ELF-1 (cell line): ENCODE measurements at regions not wholly inside any gene's neighbourhood (a gene's known extent, or its start where the extent isn't known, plus 50 kb on each side); places are given as distances from the start of the nearest gene placed in this dataset.

Experiments used
- DNase-seq: peaks from one replicate; pipeline ENCODE4 v3.0.0-alpha.2; 2016; ENCODE audit warnings: low read depth, low spot score

DNA sequence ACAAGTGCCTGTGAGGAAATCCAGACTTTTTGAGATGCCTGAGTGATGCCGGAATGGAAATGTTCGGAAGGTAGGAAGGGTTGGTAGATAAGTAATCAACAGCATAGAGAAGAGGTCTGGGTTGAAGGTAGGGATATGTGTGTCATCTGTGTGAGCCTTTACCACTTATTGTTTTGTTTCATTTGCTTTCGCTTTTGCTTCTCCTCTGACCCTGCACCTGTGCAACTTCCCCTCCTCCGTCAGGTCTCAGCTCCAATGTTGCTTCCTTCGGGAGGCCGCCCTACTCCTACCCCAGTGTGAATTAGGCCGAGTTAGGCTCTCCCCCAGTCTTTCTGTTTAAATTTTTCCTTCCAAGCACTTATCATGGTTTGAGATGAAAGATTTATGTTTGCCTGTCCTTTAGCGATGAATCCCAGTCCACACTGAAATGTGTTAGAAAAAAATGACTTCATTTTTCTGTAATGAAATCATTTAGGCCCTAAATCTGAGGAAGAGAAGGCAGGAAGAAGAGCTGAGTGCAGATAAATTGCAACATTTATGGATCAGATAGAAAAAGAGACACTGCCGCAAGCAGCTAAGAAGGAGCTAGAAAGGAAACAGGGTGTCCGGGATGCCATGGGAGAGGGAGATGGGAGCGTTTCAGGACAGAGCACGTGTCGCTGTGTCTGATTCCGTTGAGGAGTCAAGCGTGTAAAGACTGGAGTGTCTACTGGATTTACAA is 139.6 kb upstream of the PELI1 start:
- no peak for DNase-seq

DNA sequence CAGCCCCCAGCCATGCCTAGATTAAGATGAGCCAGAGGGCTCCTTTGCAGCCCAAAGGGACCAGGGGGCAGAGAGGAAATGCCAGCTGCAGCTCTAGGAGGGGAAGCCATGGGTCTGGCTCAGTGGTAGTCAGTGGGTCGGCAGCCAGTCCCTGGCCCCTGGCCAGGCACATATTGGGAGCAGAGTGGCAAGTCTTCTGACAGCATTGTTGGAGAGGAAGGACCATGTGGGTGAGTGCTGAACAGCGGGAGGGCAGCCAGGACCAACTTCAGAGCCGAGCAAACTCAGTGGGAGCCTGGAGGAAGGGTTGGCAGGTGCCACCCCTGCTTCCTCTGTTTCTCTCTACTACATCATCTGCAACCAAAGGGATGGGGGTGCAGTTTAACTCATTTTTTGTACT is 140.5 kb upstream of the PELI1 start:
- no peak for DNase-seq

DNA sequence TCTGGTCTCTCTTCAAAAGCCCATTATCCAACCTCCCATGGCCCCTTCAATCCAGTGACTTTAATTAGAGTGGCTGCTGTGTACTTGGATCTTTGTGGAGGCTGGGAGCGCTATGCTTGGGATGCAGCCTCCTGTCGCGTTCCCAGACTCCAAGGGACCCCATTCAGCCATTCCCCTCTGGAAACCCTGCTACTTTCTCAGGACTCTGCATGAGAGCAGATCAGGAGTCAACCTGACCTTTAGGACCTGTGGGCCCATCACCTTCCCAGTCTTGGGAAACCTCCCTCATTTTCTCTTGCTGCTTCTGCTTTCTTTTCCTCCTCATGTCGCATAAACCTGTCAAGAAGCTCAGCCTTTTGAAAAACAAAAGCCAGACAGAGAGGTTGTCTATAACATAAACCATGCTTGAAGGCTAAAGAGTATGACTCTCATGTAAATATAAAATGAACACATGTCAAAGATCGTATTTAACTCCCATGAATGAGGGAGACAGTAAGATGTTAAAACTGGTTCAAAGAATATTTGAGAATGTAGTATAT is 143.1 kb upstream of the PELI1 start:
- no peak for DNase-seq

DNA sequence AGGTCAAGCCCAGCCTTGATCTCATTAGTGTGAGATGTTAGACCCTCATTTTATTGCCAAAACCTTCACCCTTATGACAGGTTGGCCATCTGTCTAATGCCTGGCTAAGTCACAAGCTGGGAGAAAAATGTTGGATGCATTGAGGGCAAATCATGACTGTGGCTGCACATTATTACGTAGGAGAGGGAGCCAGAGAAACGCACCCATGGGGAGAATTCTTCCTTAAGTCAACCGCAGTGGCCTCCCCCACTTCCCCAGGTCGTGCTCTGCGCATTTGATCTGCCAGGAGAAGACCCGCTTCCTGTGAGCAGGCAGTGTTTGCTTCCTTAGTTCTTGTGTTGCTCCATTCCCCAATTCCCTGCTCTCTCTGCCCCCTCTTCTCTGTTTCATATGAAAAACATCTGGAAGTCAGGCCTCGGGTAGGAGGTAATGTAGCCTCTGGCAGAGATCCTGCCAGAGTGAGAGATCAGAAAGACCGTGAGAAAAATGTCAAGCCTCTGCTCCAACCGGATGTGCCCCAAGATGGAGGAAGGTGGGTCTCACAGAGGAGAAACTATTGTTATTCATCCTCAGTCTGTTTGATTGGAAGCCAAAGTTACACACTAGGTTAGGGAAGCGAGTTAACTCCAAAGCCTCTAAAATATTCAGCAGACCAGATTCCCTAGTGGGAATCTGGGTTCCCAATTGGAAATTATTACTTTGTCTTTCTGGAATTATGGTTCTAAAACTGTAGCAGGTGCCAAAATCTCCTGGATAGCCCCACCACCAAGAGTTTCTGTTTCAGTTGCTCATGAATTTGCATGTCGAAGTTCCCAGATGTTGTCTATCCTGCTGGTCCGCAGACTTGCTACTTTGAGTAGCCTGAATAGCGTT is 144.3 kb upstream of the PELI1 start:
- peak; percentile 74 for DNase-seq

DNA sequence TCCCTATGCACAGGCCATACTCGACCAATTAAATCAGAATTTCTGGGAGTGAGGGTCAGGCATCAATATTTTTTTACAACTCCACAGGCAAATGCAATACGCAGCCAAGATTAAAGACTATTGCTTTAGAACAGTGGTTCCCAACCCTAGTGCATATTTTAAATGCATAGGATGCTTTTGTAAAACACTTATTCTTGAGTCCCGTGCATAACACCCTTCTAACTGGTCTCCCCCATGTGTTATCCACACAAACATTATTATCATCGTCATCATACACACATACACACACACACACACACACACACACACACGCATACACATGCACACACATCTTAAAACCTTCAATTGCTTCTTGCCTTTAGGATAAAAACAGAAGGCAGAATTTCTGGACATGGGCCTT is 145.0 kb upstream of the PELI1 start:
- DNase-seq, result no peak

DNA sequence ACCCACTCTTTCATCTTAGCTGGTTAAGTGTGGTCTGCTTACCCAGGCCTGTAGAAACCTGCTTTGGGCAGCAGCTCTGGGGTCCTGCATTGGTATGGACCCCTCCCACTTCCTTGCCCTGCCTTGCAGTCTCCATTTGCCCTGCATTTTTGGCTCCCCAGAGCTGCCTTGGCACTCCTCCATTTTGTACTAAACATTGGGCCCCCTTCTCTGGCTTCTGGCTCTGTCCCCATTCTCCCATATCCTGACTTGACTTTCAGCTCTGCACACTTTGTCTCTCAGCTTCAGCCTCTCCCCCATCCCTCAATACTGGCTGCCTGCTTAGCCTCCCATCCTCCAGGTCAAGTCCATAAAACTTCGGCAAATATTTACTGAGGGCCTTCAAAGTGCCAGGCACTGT is 145.5 kb upstream of the PELI1 start:
- DNase-seq, result no peak

DNA sequence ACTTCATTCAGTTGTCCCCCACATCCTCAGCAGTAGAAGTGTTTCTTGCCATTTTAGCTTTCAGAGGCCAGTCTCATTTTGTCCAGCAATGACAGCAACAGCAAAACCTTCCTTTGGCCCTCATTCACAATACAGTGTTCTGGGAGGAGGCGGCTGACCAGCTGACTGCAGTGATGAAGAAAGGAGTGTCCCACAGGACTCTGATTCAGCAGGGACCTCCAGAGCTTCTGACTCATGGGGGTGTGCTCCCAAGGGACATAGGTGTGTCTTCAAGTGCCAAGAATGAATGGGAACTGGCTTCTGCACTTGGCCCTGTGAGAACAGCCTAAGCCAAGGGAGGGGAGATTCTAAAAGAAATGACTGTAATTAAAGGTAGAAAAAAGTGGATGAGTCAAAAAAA is 147.0 kb upstream of the PELI1 start:
- DNase-seq, result no peak

DNA sequence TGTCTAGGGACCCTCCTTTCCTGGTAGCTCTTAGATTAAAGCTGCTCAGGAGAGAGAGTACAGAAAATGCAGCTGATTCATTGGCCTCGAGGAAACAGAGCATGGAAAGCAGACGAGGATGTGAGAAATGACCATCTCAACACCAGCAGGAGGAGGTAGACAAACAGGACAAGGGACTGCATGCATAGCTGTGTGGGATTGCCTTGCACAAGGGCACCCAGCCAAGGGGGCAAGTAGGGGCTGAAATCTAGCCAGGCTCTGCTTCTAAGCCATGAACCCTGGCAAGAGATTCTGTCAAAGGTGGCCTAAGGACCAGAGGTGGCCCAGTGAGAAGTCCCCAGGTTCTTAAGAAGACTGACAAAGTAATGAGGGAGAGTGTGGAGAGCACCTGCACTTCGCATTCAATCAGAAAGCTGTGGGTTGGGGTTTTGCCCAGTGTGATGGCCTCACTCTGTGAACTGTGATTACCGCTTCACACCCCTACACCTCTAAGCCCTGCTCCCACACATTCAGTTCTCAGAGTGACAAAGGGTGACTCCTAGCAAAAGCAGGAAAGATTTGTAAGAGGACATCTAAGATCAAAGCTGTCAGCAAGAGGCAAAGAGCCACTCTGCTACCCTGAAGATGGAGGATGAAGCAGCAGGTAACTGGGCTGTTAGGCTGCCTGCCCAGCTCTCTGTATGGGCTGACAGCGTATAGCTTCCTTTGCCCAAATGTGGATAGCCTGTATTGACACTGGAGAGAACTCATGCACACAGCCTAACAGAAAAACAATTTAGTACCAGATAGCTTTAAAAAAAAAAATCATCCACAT is 151.3 kb upstream of the PELI1 start:
- no peak for DNase-seq

DNA sequence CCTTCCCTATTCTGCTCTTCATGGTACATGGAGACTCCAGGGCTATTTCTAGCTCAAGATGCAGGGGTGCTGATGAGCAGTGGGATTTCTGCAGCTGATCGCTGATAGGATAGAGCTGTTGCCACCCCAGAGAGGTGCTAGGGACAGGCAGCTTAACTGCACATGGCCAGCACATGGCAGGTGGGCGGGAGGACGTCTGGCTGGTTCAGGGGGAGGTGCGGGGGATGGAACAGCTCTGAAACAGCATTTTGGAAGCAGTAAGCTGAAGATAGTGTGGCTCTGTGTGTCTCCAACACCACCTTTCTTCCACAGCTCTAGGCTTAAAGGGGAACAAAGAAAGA is 151.9 kb upstream of the PELI1 start:
- DNase-seq, result no peak

DNA sequence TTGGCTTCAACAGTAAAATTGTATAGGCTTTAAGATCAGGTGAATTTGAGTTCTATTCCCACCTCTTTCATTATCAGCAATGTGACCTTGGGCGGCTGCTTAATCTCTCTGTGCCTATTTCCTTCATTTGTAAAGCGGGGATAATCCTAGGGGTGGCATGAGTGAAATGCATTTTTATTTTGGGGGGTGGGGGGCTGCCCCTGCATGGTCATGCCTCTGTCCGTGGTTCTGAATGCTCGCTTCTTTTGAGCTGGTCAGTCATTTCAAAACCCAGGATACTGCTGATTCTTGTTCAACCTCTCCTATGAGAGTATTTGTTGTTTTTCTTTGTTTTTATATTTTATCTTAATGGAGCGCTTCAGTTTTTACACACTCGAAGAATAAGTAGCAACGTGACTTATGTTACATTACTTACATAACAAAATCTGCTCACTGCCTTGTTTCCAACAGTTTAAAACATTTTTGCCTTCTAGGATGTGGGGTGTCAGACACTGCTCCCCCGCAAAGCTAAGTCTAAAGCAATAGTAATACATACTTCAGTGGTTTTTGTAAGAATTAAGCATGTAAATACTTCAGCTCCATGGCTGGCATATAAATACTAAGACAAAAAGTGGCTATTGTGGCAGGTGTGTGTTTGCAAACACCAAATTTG is 152.6 kb upstream of the PELI1 start:
- no peak for DNase-seq

DNA sequence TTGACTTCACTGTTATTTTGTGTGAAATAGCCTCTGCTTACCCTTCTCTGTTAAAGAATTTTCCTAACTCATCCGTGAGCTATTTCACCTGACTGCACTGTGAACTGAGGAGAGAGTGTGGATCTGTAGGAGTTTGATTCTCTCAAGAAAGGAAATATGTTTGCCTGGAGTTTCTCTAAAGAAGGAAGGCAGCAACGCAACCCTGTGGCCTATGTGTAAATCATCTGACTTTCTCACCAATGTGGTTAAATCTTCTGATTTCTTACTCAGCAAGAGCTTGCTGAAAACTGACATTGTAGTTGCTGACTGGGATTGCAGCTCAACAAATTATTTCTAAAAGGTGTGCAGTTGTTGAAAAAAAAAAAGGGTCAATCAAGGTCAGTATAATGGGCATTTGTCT is 153.9 kb upstream of the PELI1 start:
- no peak for DNase-seq

DNA sequence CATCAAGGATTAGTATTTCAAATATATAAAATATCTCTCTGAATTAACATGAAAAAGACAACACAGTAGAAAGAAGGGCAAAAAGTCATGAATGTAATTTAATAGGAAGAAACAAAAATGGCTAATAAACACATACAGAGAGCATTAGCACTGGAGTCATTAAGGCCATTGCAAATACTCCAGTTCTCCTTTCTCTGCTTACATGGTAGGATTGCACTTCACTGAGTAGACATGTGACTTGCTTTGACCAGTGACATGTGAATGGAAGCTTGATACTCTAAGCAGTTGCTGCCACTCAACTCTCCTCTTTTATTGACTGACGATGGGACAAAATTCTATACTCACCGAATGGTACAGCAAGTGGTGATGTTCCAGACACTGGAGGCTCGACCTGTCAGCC is 153.9 kb upstream of the LGALSL start:
- no peak for DNase-seq

DNA sequence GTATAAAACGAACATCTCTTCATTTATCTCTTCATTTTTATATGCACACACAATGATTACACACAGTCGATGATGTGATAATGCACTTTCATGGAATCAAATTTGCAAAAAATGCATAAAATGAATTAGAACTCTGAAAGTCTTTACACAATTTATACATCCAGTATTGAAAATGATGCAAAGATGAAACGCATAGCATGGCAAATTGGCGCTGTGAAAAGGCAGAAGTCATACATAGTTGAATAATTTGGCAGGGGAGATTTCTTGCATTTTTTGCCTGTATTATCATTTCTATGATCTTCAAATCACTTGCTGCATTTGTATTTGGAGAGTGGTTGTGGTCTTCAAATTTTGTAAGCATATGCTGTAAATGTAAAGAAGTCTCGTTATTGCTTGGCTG is 150.7 kb upstream of the LGALSL start:
- DNase-seq, result no peak

DNA sequence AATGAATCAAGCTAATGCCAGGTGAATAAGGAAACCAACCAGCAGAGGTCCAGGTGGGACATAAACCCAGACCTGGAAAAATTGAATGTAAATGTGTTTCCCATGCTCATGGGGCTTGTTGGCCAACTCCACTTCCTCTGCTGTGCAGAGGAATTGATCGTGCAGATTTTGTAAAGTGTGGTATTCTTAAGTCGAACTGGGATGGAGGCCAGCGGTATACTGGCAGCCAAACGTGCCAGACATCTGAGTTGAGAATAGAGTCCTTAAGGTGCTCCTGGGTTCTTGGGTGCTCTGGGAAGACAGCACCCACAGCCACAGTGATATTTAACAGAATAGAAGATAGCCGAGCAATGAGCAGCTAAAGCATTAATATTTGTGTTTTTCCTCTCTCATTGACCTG is 146.5 kb upstream of the LGALSL start:
- DNase-seq, result no peak

DNA sequence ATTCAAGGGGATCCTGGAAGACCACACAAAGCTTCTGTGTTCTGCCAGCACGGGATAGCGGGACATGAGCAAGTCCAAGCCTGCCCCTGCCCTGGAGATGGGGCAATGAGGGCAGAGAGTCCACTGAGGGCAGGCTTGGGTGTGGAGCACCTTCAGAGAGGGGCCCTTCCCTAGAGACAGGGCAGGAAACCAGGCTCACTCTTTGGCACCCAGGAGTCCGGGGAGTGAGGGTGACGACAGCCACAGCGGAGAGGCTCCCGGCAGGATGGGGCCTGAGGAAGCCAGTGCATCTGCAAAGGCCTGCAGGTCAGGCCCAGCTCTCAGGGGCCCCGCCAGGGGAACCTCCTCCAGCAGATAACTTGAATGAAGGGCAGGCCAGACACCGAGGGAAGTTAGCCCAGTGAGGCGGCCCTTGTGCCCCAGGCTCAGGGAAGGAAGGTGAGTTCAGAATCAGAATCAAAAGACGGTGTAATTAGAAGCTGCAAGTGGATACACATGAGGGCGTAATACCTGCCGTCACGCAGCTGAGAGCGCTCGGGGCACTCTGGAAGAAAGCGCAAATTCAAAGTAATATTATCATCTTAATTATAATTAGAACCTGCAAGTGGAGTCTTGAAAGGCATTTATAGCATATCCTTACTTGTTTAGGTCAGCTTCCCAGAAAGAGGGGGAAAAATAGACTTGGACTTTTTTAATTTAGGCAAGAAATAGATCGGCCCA is 142.6 kb upstream of the LGALSL start:
- peak; percentile 60 for DNase-seq

DNA sequence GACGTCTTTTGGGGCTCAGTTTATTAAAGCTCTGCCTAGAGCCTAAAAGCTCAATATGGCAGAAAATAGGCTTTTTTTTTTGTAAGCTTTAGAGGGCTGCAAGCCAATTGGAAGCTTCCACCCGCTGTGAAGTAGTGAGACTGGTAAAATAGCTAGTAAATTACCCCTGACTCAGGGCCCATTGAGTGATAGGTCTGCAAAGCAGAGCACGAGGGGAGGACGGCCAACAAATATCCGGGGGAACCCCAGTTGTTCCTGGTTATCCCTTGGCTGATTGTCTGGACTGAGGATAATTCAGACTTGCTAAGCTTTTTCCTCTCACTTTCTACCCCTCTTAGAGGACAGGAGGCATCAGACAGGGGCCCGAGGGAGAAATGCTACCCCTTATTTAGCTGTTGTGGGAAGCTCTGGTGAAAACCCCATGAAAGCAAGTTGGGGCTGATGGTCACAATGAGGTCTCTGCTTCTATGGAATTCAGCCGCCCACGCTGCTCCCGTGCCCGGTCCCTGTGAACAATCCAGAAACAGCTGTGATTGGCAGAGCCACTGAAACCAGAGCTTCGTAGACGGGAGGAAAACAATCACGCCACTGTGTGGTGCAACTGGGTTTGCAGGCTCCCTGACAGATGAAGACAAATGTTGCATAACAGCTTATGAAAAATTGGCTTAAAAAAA is 141.9 kb upstream of the LGALSL start:
- DNase-seq, result peak; percentile 54

DNA sequence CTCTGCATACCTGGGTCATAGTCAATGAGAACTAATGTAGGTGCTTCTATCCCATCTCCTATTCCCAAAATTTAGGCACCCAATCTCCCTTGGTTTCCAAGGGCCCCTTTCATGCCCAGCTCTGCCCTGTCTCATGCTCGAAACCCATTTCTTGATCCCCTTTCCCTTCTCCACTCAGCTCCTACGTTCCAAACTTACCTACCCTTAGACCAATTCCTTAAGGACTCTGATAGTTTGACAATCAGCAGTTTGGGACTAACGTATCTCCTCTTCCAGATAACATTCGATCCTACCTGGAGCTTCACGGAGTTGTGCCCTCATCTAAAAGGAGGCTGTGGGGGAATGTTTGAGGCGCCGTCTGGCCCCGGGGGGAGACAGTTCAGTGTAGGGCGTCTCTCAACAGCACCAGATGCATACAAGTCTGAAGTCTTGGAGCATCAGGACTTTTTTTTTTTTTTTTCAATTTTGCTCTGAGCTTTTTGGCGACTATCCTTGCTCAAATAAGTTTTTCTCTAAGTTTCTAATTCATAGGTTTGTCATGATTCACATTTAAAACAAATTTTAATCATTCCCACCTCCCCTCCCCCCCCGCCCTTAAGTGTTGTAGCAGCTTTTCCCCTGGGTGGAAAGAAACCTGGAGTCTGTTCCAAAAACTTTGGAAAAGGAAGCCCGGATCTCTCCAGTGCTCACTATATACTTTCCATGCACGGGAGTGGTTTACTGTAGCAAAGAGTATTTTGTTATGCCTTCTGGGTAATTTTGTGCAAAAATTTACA is 141.2 kb upstream of the LGALSL start:
- no peak for DNase-seq

DNA sequence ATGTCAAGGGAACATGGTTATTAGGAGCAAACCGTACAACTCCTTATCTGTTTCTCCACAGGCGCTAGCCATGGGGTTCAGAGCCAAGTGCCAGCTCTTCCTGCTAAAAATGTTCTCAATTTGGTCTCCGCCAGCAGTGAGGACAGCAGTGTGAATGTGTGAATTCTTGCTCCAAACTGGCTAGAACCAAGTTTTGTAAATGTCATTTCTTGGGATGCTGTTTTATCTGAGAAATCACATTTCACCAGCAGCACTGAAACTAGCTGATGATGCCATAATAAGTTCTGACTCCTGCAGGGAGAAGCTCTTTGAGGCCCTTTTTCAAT is 140.6 kb upstream of the LGALSL start:
- no peak for DNase-seq

DNA sequence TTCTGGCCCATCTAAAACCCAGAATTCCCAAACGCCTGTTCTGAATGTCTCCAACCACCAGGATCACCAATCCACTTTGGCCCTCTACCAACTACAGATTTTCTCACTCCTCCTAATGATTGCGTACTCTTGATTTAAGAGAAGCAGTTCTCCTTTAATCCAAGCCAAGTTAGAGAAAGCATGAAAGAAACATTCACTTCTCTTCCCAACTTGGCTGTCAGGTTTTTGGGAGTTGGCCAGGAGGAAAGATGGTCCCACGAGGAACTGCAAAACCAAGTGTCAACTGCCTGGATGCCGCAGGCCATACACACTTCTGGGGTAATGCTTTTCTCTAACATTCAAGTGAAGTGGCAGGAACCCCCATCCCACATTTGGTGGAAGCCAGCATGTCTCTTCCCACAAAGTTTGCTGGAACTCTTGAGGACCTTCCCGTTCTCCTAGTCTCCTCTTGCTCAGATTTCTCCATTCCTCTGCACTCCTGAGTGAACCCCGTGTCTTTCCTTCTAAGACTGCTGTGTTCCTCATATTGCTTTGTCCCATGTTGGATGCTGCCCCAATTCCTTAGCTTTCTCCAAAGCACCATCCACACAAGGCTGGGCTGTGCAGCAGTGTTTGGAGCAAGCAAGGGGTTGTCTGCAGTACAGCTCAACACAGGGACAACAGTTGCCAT is 138.5 kb upstream of the LGALSL start:
- DNase-seq, result no peak
